Lung (tissue), 11 donors: ENCODE measurements at regions not wholly inside any gene's neighbourhood (a gene's known extent, or its start where the extent isn't known, plus 50 kb on each side); places are given as distances from the start of the nearest gene placed in this dataset.

Experiments used
- ATAC-seq: fragments of 200-7000 bp; cut with Tn5 transposase; one replicate; pipeline ENCODE4 v1.9.1; 2020; ENCODE audit warnings: moderate number of reproducible peaks; ENCODE audit not compliant: insufficient read depth, low FRiP score
- DNase-seq, 3 donors: peaks; one replicate each; pipeline ENCODE4 v3.0.0-alpha.2; 2013 to 2017
- H3K27ac ChIP-seq, 2 donors: one replicate each; pipeline ENCODE4 v1.5.1; 2013; ENCODE audit warnings: mild to moderate bottlenecking in 2 of 2, moderate library complexity in 2 of 2, control low read depth in 1 of 2, inconsistent platforms in 1 of 2, low read depth in 1 of 2, low read length in 1 of 2
- H3K27me3 ChIP-seq, 3 donors: one replicate each; pipeline ENCODE4 v1.5.1; 2013; ENCODE audit warnings: low read length in 2 of 3; ENCODE audit not compliant: control insufficient read depth in 3 of 3, insufficient read depth in 3 of 3
- H3K36me3 ChIP-seq, 4 donors: one replicate each; pipeline ENCODE4 v1.5.1; 2013; ENCODE audit warnings: low read length in 4 of 4, mild to moderate bottlenecking in 1 of 4, moderate library complexity in 1 of 4; ENCODE audit not compliant: control insufficient read depth in 4 of 4, insufficient read depth in 4 of 4
- H3K4me1 ChIP-seq, 5 donors: one replicate each; pipeline ENCODE4 v1.5.1; 2013; ENCODE audit warnings: low read length in 5 of 5, mild to moderate bottlenecking in 2 of 5, moderate library complexity in 1 of 5; ENCODE audit not compliant: control insufficient read depth in 5 of 5, insufficient read depth in 5 of 5
- H3K4me3 ChIP-seq: one replicate; pipeline ENCODE4 v1.5.1; 2013; ENCODE audit warnings: mild to moderate bottlenecking, control low read depth, moderate library complexity
- H3K9ac ChIP-seq, 2 donors: one replicate each; pipeline ENCODE4 v1.5.1; 2013; ENCODE audit warnings: low read length in 2 of 2, control low read depth in 1 of 2; ENCODE audit not compliant: insufficient read depth in 1 of 2
- H3K9me3 ChIP-seq, 4 donors: one replicate each; pipeline ENCODE4 v1.5.1; 2013; ENCODE audit warnings: low read length in 3 of 4, mild to moderate bottlenecking in 1 of 4, moderate library complexity in 1 of 4; ENCODE audit not compliant: control insufficient read depth in 4 of 4, insufficient read depth in 3 of 4
- CTCF ChIP-seq: IDR thresholded peaks from 2 replicates; pipeline ENCODE4 v1.5.1; 2012; ENCODE audit warnings: mild to moderate bottlenecking; ENCODE audit errors: control extremely low read depth, extremely low read depth
- WGBS, 2 donors: extraction: QIAGEN DNeasy Blood & Tissue Kit; methylation state at CpG; one replicate each; pipeline ENCODE4 v1.1.7; 2013; 5-methylcytosine and 5-hydroxymethylcytosine counted together
- donor health status: control.
- donor health status: control.
- donor health status: Bipolar disorder and iron deficiency.
- donor health status: healthy.
- donor health status: DM: yes; HTN: yes; CAD: no.

- Histone ChIP-seq H3K9ac (no peak overlapping the region), H3K36me3 (no peaks in the 10 kb centered on the region), H3K27me3 (no peaks in the 10 kb centered on the region), H3K4me1 (no peaks in the 10 kb centered on the region), H3K4me3 (no peak overlapping the region), H3K9me3 (peaks cover 0 to 18% (median 9%) of the 10 kb centered on the region in 4 donors), H3K27ac (no peak overlapping the region)
- whole genome bisulfite sequencing, 2 donors, result 49 to 56% methylated on average over 2 of the region's 2 CpGs
- no peak for TF ChIP-seq CTCF
- DNase-seq (no peak), ATAC-seq (no peak)
These were observed 83.0 kb upstream of the FCN1 start for GRCh38 chr9:135000647-135001245.

GRCh38 chr9:135001526-135001925, 83.8 kb upstream of the FCN1 start:
- Histone ChIP-seq H3K9me3 (peaks cover 0 to 18% (median 9%) of the 10 kb centered on the region in 4 donors), H3K27ac (no peak overlapping the region), H3K27me3 (no peaks in the 10 kb centered on the region), H3K9ac (no peak overlapping the region), H3K4me3 (no peak overlapping the region), H3K36me3 (no peaks in the 10 kb centered on the region), H3K4me1 (no peaks in the 10 kb centered on the region)
- TF ChIP-seq CTCF, result no peak
- DNase-seq, result no peak
- no peak for ATAC-seq
- 85 to 88% methylated on average over 2 of the region's 2 CpGs for WGBS, 2 donors

GRCh38 chr9:135002336-135002735, 84.6 kb upstream of the FCN1 start:
- Histone ChIP-seq H3K4me1 (no peaks in the 10 kb centered on the region), H3K36me3 (no peaks in the 10 kb centered on the region), H3K9ac (no peak overlapping the region), H3K27ac (no peak overlapping the region), H3K27me3 (no peaks in the 10 kb centered on the region), H3K4me3 (no peak overlapping the region), H3K9me3 (peaks cover 0 to 15% (median 9%) of the 10 kb centered on the region in 4 donors)
- DNase-seq (no peak), ATAC-seq (no peak)
- TF ChIP-seq CTCF, result no peak
- WGBS, 2 donors, result 51 to 57% methylated on average over 6 of the region's 6 CpGs

- Histone ChIP-seq H3K27ac (no peak overlapping the region), H3K9me3 (peaks cover 0 to 15% (median 9%) of the 10 kb centered on the region in 4 donors), H3K4me3 (no peak overlapping the region), H3K4me1 (no peaks in the 10 kb centered on the region), H3K27me3 (no peaks in the 10 kb centered on the region), H3K36me3 (no peaks in the 10 kb centered on the region), H3K9ac (no peak overlapping the region)
- WGBS, 2 donors, result 35 to 61% methylated on average over 4 of the region's 4 CpGs
- no peak for TF ChIP-seq CTCF
- ATAC-seq, result no peak
- no peak for DNase-seq
These were observed 84.7 kb upstream of the OLFM1 start for GRCh38 chr9:135002802-135003201.
